K562 (cell line): ENCODE measurements at regions not wholly inside any gene's neighbourhood (a gene's known extent, or its start where the extent isn't known, plus 50 kb on each side); places are given as distances from the start of the nearest gene placed in this dataset.

Experiments
- ATAC-seq: fragments of 200-7000 bp; cut with Tn5 transposase; 3 replicates; pipeline ENCODE4 v1.9.1; 2020; ENCODE audit warnings: moderate library complexity
- BruUV-seq: library from RNA; stranded (reverse); fragments of 400-500 nt; replicated peaks from 2 replicates; lab custom pipeline; 2021; lab: Mats Ljungman, UMichigan
- CTCF ChIA-PET: fragments of 300-600 bp; formaldehyde crosslinking; extraction: SDS; loops from one replicate; lab custom pipeline; 2021; ENCODE audit warnings: low intra/inter-chr PET ratio; lab: Yijun Ruan, JAX
- POLR2A ChIA-PET: fragments of 300-600, 350-650 bp; sonication (Branson Sonifier 250); formaldehyde crosslinking; extraction: SDS; loops from one replicate; lab custom pipeline; 2021; ENCODE audit warnings: antibody characterized with exemption, inconsistent platforms; lab: Yijun Ruan, JAX
- DNase-seq, 4 experiments: peaks; one replicate each; pipeline versions ENCODE4 v3.0.0 to v3.0.0-alpha.2; 2011 to 2018; ENCODE audit warnings: low spot score in 3 of 4, mixed read lengths in 3 of 4; ENCODE audit errors: extremely low read depth in 1 of 4
- FAIRE-seq: peaks from 2 replicates; lab custom pipeline; 2011; peaks lifted over from hg19 to GRCh38; lab: Jason Lieb, UNC
- H2AFZ ChIP-seq: 2 replicates; pipeline ENCODE4 v1.6.0; 2011; ENCODE audit warnings: low read depth, low read length, control low read depth, inconsistent platforms
- H3K27ac ChIP-seq: fragments of 200-600 bp; 3 replicates; pipeline ENCODE4 v1.8.0; 2011; ENCODE audit warnings: low read depth, mild to moderate bottlenecking, control low read depth, inconsistent platforms, low read length, moderate library complexity, mixed read lengths; ENCODE audit errors: extremely low read depth
- H3K27me3 ChIP-seq, 2 experiments: fragments of 300-600 bp in 1 of 2; 2 replicates in 1 of 2; 3 replicates in 1 of 2; pipeline versions ENCODE4 v1.6.0 to v1.8.0; 2011; ENCODE audit warnings: inconsistent platforms in 2 of 2, low read length in 2 of 2, mild to moderate bottlenecking in 1 of 2, mixed read lengths in 1 of 2, moderate library complexity in 1 of 2; ENCODE audit not compliant: control insufficient read depth in 2 of 2, insufficient read depth in 2 of 2
- H3K36me3 ChIP-seq: fragments of 300-600 bp; 3 replicates; pipeline ENCODE4 v1.8.0; 2011; ENCODE audit warnings: mild to moderate bottlenecking, low read length, inconsistent platforms; ENCODE audit not compliant: control insufficient read depth, insufficient read depth
- H3K4me1 ChIP-seq, 2 experiments: fragments of 200-600 bp in 1 of 2; replicated peaks in 1 of 2; 2 replicates in 1 of 2; 3 replicates in 1 of 2; pipeline versions ENCODE4 v1.5.1 to v1.8.0; 2011; ENCODE audit warnings: inconsistent platforms in 2 of 2, low read length in 2 of 2, mild to moderate bottlenecking in 1 of 2, mixed read lengths in 1 of 2, moderate library complexity in 1 of 2; ENCODE audit not compliant: control insufficient read depth in 2 of 2, insufficient read depth in 2 of 2
- H3K4me2 ChIP-seq: 2 replicates; pipeline ENCODE4 v1.6.1; 2011; ENCODE audit warnings: low read length, control low read depth, inconsistent platforms, mixed read lengths; ENCODE audit not compliant: insufficient read depth
- H3K4me3 ChIP-seq: fragments of 200-600 bp; sonication (generic), shearing (Covaris generic); 2 replicates; pipeline ENCODE4 v1.5.1; 2016; ENCODE audit warnings: control low read depth, inconsistent platforms
- H3K79me2 ChIP-seq: fragments of 200-600 bp; 3 replicates; pipeline ENCODE4 v1.8.0; 2011; ENCODE audit warnings: low read length, inconsistent platforms; ENCODE audit not compliant: control insufficient read depth, insufficient read depth
- H3K9ac ChIP-seq, 2 experiments: 2 replicates each; pipeline versions ENCODE4 v1.6.0 to v1.6.1; 2011; ENCODE audit warnings: low read depth in 2 of 2, low read length in 2 of 2, control low read depth in 1 of 2, inconsistent platforms in 1 of 2, mild to moderate bottlenecking in 1 of 2, mixed read lengths in 1 of 2; ENCODE audit not compliant: insufficient read depth in 1 of 2
- H3K9me1 ChIP-seq: one replicate; pipeline ENCODE4 v1.6.0; 2011; ENCODE audit warnings: inconsistent platforms, mild to moderate bottlenecking, low read length, moderate library complexity; ENCODE audit not compliant: control insufficient read depth, insufficient read depth
- H3K9me3 ChIP-seq: replicated peaks from 2 replicates; pipeline ENCODE4 v1.5.1; 2011; ENCODE audit warnings: low read depth, low read length, inconsistent platforms; ENCODE audit not compliant: control insufficient read depth, insufficient read depth
- H4K20me1 ChIP-seq: replicated peaks from 2 replicates; pipeline ENCODE4 v1.6.1; 2011; ENCODE audit warnings: low read length, inconsistent platforms, mixed read lengths; ENCODE audit not compliant: control insufficient read depth, insufficient read depth
- BMI1 ChIP-seq: fragments of 150-350 bp; IDR thresholded peaks from 2 replicates; pipeline ENCODE4 v1.6.1; 2014; ENCODE audit warnings: low read length
- JUND ChIP-seq, 2 experiments: IDR thresholded peaks; 2 replicates in 1 of 2; 3 replicates in 1 of 2; pipeline ENCODE4 v1.6.1; 2011; ENCODE audit warnings: borderline replicate concordance in 2 of 2, low read depth in 2 of 2, low read length in 2 of 2, improper control_type of control experiment in 1 of 2, missing biosample characterization in 1 of 2, missing genetic modification characterization in 1 of 2, missing genetic modification reagents in 1 of 2
- WGBS: fragments of 100-300 bp; shearing (Covaris generic); methylation state at CpG from one replicate; pipeline ENCODE4 v1.1.6; 2016; ENCODE audit warnings: low coverage, mixed read lengths; ENCODE audit not compliant: insufficient coverage; ENCODE audit errors: missing lambda C conversion rate; 5-methylcytosine and 5-hydroxymethylcytosine counted together
- in situ Hi-C: fragments of 300-500 bp; cut with MboI; formaldehyde crosslinking; loops from 4 replicates; pipeline ENCODE4 v1.15.0; 2018; ENCODE audit warnings: inconsistent platforms, mixed read lengths
- intact Hi-C: fragments of 100-400 bp; cut with micrococcal nuclease; formaldehyde crosslinking; loops from 2 replicates; pipeline ENCODE4 v1.14.2; 2022
- TF ChIP-seq, protein P1 (sequence below): fragments of 250-450 bp; sonication (Bioruptor Pico); IDR thresholded peaks from 2 replicates; pipeline ENCODE4 v1.8.0; 2021; ENCODE audit warnings: borderline replicate concordance, mild to moderate bottlenecking, moderate library complexity; ENCODE audit not compliant: poor library complexity, severe bottlenecking

DNA sequence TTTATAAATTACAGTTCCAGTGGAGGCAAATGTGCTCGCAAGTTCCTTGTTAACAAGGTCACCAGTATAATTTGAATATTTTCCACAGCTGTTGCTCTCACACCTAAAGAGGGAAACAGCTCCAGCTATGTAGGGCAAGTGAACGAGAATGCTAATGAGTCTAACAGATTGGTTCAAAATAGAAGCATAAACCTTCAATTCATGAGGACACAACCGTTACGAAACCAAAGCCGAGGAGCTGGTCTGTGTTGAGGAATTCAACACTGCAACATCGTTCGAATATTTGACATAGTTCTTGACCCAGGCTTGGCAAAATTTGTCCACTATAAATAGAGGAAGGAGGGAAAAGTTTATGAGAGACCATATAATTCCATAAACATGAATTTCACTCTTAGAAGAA, 161.3 kb downstream of the KLF6 start:
- no peaks in the 10 kb centered on the region for H3K9me3 ChIP-seq
- no TSS peak for BruUV-seq
- no peaks in the 10 kb centered on the region for H3K79me2 ChIP-seq
- WGBS, result 15% methylated on average over 7 of the region's 7 CpGs
- no peak overlapping the region for H3K27ac ChIP-seq
- no peak for DNase-seq
- no peak overlapping the region for H3K4me3 ChIP-seq
- peak; percentile 56 for FAIRE-seq
- no peaks in the 10 kb centered on the region for H3K36me3 ChIP-seq
- no peaks in the 10 kb centered on the region for H3K4me1 ChIP-seq
- ChIA-PET POLR2A (interaction anchor here (0.6 to 1.8 kb wide), 3 partner anchors 24 to 162 kb away, joined by 3 to 5 read pairs (median 3); partner anchors contain the start of gene KLF6), CTCF (no interaction called here)
- no peak overlapping the region for H2AFZ ChIP-seq
- H3K27me3 ChIP-seq, result no peaks in the 10 kb centered on the region
- no peak for ATAC-seq
- no peaks in the 10 kb centered on the region for H3K9me1 ChIP-seq
- TF ChIP-seq BMI1, result 0 out of 2 replicates have a peak, but pooled peaks have one; percentile 5
- TF ChIP-seq, protein P1, sequence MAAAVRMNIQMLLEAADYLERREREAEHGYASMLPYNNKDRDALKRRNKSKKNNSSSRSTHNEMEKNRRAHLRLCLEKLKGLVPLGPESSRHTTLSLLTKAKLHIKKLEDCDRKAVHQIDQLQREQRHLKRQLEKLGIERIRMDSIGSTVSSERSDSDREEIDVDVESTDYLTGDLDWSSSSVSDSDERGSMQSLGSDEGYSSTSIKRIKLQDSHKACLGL (CRISPR knock-in tag), result no peak
- no peak for TF ChIP-seq JUND (IDR thresholded peaks at IDR 0.05; ENCODE audit: borderline replicate concordance, low read depth, low read length)
- TF ChIP-seq JUND (tag; IDR thresholded peaks at IDR 0.05; ENCODE audit: borderline replicate concordance, low read depth, low read length), result no peak
- in situ Hi-C loops, result no loop called here
- no peaks in the 10 kb centered on the region for H4K20me1 ChIP-seq
- intact Hi-C loops, result no loop called here
- H3K4me2 ChIP-seq, result no peak overlapping the region
- H3K9ac ChIP-seq, result no peak overlapping the region
